CD8-positive, alpha-beta memory T cell (primary cell): ENCODE measurements at regions not wholly inside any gene's neighbourhood (a gene's known extent, or its start where the extent isn't known, plus 50 kb on each side); places are given as distances from the start of the nearest gene placed in this dataset.

Experiments
- CTCF ChIA-PET: fragments of 350-600 bp; sonication (Branson Sonifier 250); formaldehyde crosslinking; loops from one replicate; lab custom pipeline; 2021; ENCODE audit warnings: antibody characterized with exemption; lab: Charles Lee
- POLR2A ChIA-PET: fragments of 350-600 bp; sonication (Branson Sonifier 250); formaldehyde crosslinking; loops from one replicate; lab custom pipeline; 2021; ENCODE audit warnings: antibody characterized with exemption; lab: Charles Lee
- DNase-seq, 5 donors: peaks; one replicate each; pipeline versions ENCODE4 v3.0.0 to v3.0.0-alpha.2; 2020 to 2022; ENCODE audit warnings: mixed read lengths in 1 of 5
- H3K27ac ChIP-seq: one replicate; pipeline ENCODE4 v1.7.0; 2013; ENCODE audit warnings: low read depth, mild to moderate bottlenecking, low read length, moderate library complexity
- H3K27me3 ChIP-seq: 2 replicates; pipeline ENCODE4 v1.7.0; 2013; ENCODE audit warnings: low read length, mild to moderate bottlenecking; ENCODE audit not compliant: insufficient read depth, poor library complexity, severe bottlenecking
- H3K36me3 ChIP-seq: 2 replicates; pipeline ENCODE4 v1.7.0; 2013; ENCODE audit warnings: mild to moderate bottlenecking, low read length, moderate library complexity; ENCODE audit not compliant: insufficient read depth
- H3K4me1 ChIP-seq: 2 replicates; pipeline ENCODE4 v1.7.0; 2013; ENCODE audit warnings: mild to moderate bottlenecking, low read length, moderate library complexity; ENCODE audit not compliant: insufficient read depth
- H3K4me3 ChIP-seq: 2 replicates; pipeline ENCODE4 v1.7.0; 2013; ENCODE audit warnings: mild to moderate bottlenecking, low read length
- H3K9me3 ChIP-seq: 2 replicates; pipeline ENCODE4 v1.7.0; 2013; ENCODE audit warnings: mild to moderate bottlenecking, low read length
- H3K27ac Mint-ChIP-seq, 8 donors: one replicate each; pipeline ENCODE4 v1.8.0; 2020 to 2021; ENCODE audit warnings: mixed read lengths in 8 of 8, mild to moderate bottlenecking in 6 of 8, inconsistent platforms in 3 of 8, moderate library complexity in 3 of 8
- H3K27me3 Mint-ChIP-seq, 2 donors: one replicate each; pipeline ENCODE4 v1.8.0; 2020 to 2021; ENCODE audit warnings: mixed read lengths in 2 of 2, mild to moderate bottlenecking in 1 of 2, moderate library complexity in 1 of 2
- H3K36me3 Mint-ChIP-seq, 3 donors: one replicate each; pipeline ENCODE4 v1.8.0; 2020 to 2021; ENCODE audit warnings: mixed read lengths in 3 of 3, inconsistent platforms in 1 of 3, mild to moderate bottlenecking in 1 of 3
- H3K4me1 Mint-ChIP-seq, 3 donors: one replicate each; pipeline ENCODE4 v1.8.0; 2020 to 2021; ENCODE audit warnings: mixed read lengths in 3 of 3, inconsistent platforms in 1 of 3, mild to moderate bottlenecking in 1 of 3
- H3K4me3 Mint-ChIP-seq, 7 donors: one replicate each; pipeline ENCODE4 v1.8.0; 2020 to 2021; ENCODE audit warnings: mixed read lengths in 7 of 7, mild to moderate bottlenecking in 6 of 7, moderate library complexity in 4 of 7, inconsistent platforms in 2 of 7
- H3K9me3 Mint-ChIP-seq, 5 donors: one replicate each; pipeline ENCODE4 v1.8.0; 2020 to 2022; ENCODE audit warnings: mixed read lengths in 5 of 5, mild to moderate bottlenecking in 3 of 5, moderate library complexity in 2 of 5, inconsistent platforms in 1 of 5

DNA sequence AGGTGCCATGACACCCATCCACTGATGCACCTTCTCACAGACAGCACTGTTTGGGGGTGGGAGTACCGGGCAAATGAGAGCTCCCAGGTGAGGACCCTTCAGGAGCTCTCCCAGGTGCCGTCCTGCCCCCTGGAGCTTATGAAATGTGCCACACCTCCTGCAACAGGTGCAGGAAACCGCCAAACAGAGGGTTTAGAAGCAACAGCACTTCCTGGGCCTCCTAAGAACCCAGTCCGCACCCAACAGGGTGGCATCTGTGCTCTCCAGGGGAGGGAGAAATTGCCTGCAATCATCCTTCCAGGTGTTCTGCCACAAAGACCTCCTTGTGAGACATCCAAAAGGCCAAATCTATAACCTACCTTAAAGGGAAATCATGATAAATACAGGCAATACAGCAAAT lies 87.7 kb upstream of the ATP1B1 start:
- Mint-ChIP-seq H3K4me1 (peaks cover 0 to 3% (median 0%) of the 10 kb centered on the region in 3 donors), H3K27me3 (peaks cover 3 to 24% of the 10 kb centered on the region in 2 donors), H3K27ac (no peak overlapping the region), H3K36me3 (no peaks in the 10 kb centered on the region), H3K4me3 (no peak overlapping the region), H3K9me3 (no peaks in the 10 kb centered on the region)
- Histone ChIP-seq H3K27me3 (no peaks in the 10 kb centered on the region), H3K27ac (no peak overlapping the region), H3K4me3 (no peak overlapping the region), H3K36me3 (no peaks in the 10 kb centered on the region), H3K9me3 (no peaks in the 10 kb centered on the region), H3K4me1 (no peaks in the 10 kb centered on the region)
- ChIA-PET POLR2A (no interaction called here), CTCF (no interaction called here)
- DNase-seq = no peak

- peaks cover 0 to 3% (median 0%) of the 10 kb centered on the region in 3 donors for H3K4me1 Mint-ChIP-seq
- no peaks in the 10 kb centered on the region for H3K36me3 Mint-ChIP-seq
- ChIA-PET CTCF (no interaction called here), POLR2A (no interaction called here)
- H3K27ac ChIP-seq = no peak overlapping the region
- peaks cover 5 to 24% of the 10 kb centered on the region in 2 donors for H3K27me3 Mint-ChIP-seq
- H3K36me3 ChIP-seq = no peaks in the 10 kb centered on the region
- no peaks in the 10 kb centered on the region for H3K9me3 ChIP-seq
- H3K4me1 ChIP-seq = no peaks in the 10 kb centered on the region
- no peak overlapping the region for H3K4me3 ChIP-seq
- H3K27ac Mint-ChIP-seq = peak overlapping the region in 1 of 8 donors; percentile 25
- no peak for DNase-seq
- H3K4me3 Mint-ChIP-seq = no peak overlapping the region
- H3K9me3 Mint-ChIP-seq = no peaks in the 10 kb centered on the region
- no peaks in the 10 kb centered on the region for H3K27me3 ChIP-seq
These were observed 87.0 kb upstream of the ATP1B1 start for GRCh38 chr1:169019419-169020058.

DNA sequence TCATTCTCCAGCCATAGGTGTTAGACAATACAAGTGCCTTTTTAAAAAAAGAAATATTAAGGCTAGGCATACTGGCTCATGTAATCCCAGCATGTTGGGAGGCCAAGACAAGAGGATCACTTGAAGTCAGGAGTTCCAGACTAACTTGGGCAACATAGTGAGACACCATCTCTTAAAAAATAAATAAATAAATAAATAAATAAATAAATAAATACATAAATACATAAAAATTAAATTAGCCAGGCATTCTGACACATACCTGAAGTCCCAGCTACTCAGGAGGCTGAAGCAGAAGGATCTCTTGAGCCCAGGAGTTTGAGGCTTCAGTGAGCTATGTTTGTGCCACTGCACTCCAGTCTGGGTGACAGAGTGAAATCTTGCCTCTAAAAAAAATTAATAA lies 85.8 kb upstream of the ATP1B1 start:
- Histone ChIP-seq H3K36me3 (no peaks in the 10 kb centered on the region), H3K27ac (no peak overlapping the region), H3K27me3 (no peaks in the 10 kb centered on the region), H3K4me3 (no peak overlapping the region), H3K4me1 (no peaks in the 10 kb centered on the region), H3K9me3 (no peaks in the 10 kb centered on the region)
- Mint-ChIP-seq H3K9me3 (no peaks in the 10 kb centered on the region), H3K4me1 (peaks cover 0 to 3% (median 0%) of the 10 kb centered on the region in 3 donors), H3K4me3 (no peak overlapping the region), H3K27me3 (peaks cover 5 to 24% of the 10 kb centered on the region in 2 donors), H3K36me3 (no peaks in the 10 kb centered on the region), H3K27ac (no peak overlapping the region)
- ChIA-PET POLR2A (no interaction called here), CTCF (no interaction called here)
- DNase-seq = no peak

GRCh38 chr1:169022648-169023047 lies 83.8 kb upstream of the ATP1B1 start:
- Mint-ChIP-seq H3K27ac (no peak overlapping the region), H3K4me1 (peaks cover 0 to 3% (median 0%) of the 10 kb centered on the region in 3 donors), H3K36me3 (peaks cover 0 to 1% (median 0%) of the 10 kb centered on the region in 3 donors), H3K9me3 (no peaks in the 10 kb centered on the region), H3K4me3 (no peak overlapping the region), H3K27me3 (peaks cover 8 to 23% of the 10 kb centered on the region in 2 donors)
- ChIA-PET CTCF (no interaction called here), POLR2A (interaction anchor here (0.7 kb wide), 1 partner anchor 751 kb away, joined by 3 read pairs; no protein-coding TSS in a partner anchor)
- no peak for DNase-seq
- Histone ChIP-seq H3K4me1 (no peaks in the 10 kb centered on the region), H3K27ac (no peak overlapping the region), H3K27me3 (no peaks in the 10 kb centered on the region), H3K4me3 (no peak overlapping the region), H3K9me3 (no peaks in the 10 kb centered on the region), H3K36me3 (no peaks in the 10 kb centered on the region)

DNA sequence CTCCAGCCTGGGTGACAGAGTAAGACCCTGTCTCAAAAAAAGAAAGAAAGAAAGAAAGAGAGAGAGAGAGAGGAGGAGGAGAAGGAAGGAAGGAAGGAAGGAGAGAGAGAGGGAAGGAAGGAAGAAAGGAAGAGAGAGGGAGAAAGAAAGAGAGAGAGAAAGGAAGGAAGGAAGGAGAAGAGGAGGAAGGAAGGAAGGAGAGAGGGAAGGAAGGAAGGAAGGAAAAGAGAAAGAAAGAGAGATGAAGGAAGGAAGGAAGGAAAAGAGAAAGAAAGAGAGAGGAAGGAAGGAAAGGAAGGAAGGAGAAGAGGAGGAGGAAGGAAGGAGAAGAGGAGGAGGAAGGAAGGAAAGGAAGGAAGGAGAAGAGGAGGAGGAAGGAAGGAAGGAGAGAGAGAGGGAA lies 82.2 kb upstream of the ATP1B1 start:
- no peaks in the 10 kb centered on the region for H3K9me3 ChIP-seq
- peak overlapping the region in 2 of 8 donors; percentile 61 to 81 for H3K27ac Mint-ChIP-seq
- no peak overlapping the region for H3K4me3 Mint-ChIP-seq
- CTCF ChIA-PET = no interaction called here
- H3K27ac ChIP-seq = no peak overlapping the region
- H3K27me3 ChIP-seq = no peaks in the 10 kb centered on the region
- H3K9me3 Mint-ChIP-seq = no peaks in the 10 kb centered on the region
- H3K4me3 ChIP-seq = no peak overlapping the region
- no peak for DNase-seq
- H3K4me1 Mint-ChIP-seq = no peaks in the 10 kb centered on the region
- H3K27me3 Mint-ChIP-seq = peaks cover 8 to 23% of the 10 kb centered on the region in 2 donors
- no peaks in the 10 kb centered on the region for H3K4me1 ChIP-seq
- POLR2A ChIA-PET = no interaction called here
- H3K36me3 Mint-ChIP-seq = peaks cover 0 to 1% (median 0%) of the 10 kb centered on the region in 3 donors
- H3K36me3 ChIP-seq = no peaks in the 10 kb centered on the region

GRCh38 chr1:169024800-169025271 lies 81.7 kb upstream of the ATP1B1 start:
- Mint-ChIP-seq H3K4me1 (no peaks in the 10 kb centered on the region), H3K9me3 (no peaks in the 10 kb centered on the region), H3K27ac (no peak overlapping the region), H3K4me3 (no peak overlapping the region), H3K36me3 (peaks cover 0 to 1% (median 0%) of the 10 kb centered on the region in 3 donors), H3K27me3 (peaks cover 8 to 23% of the 10 kb centered on the region in 2 donors)
- H3K4me1 ChIP-seq = no peaks in the 10 kb centered on the region
- ChIA-PET POLR2A (no interaction called here), CTCF (no interaction called here)
- no peaks in the 10 kb centered on the region for H3K36me3 ChIP-seq
- H3K27ac ChIP-seq = no peak overlapping the region
- no peak overlapping the region for H3K4me3 ChIP-seq
- no peaks in the 10 kb centered on the region for H3K9me3 ChIP-seq
- no peak for DNase-seq
- H3K27me3 ChIP-seq = no peaks in the 10 kb centered on the region

- no peak overlapping the region for H3K4me3 ChIP-seq
- no peak for DNase-seq
- peaks cover 0 to 1% (median 0%) of the 10 kb centered on the region in 3 donors for H3K36me3 Mint-ChIP-seq
- no peaks in the 10 kb centered on the region for H3K4me1 ChIP-seq
- no peaks in the 10 kb centered on the region for H3K27me3 ChIP-seq
- H3K27ac ChIP-seq = no peak overlapping the region
- no peaks in the 10 kb centered on the region for H3K9me3 ChIP-seq
- peaks cover 7 to 23% of the 10 kb centered on the region in 2 donors for H3K27me3 Mint-ChIP-seq
- ChIA-PET POLR2A (no interaction called here), CTCF (no interaction called here)
- no peaks in the 10 kb centered on the region for H3K36me3 ChIP-seq
- no peaks in the 10 kb centered on the region for H3K9me3 Mint-ChIP-seq
- peak overlapping the region in 1 of 8 donors; percentile 23 for H3K27ac Mint-ChIP-seq
- H3K4me1 Mint-ChIP-seq = no peaks in the 10 kb centered on the region
- no peak overlapping the region for H3K4me3 Mint-ChIP-seq
These were observed 81.1 kb upstream of the ATP1B1 start for GRCh38 chr1:169025412-169025811.

GRCh38 chr1:169027607-169028320 lies 78.7 kb upstream of the ATP1B1 start:
- no peak overlapping the region for H3K4me3 Mint-ChIP-seq
- H3K4me1 ChIP-seq = no peaks in the 10 kb centered on the region
- peaks cover 0 to 1% (median 0%) of the 10 kb centered on the region in 3 donors for H3K36me3 Mint-ChIP-seq
- H3K4me1 Mint-ChIP-seq = no peaks in the 10 kb centered on the region
- DNase-seq = no peak
- peaks cover 0 to 1% (median 0%) of the 10 kb centered on the region in 5 donors for H3K9me3 Mint-ChIP-seq
- ChIA-PET CTCF (no interaction called here), POLR2A (no interaction called here)
- no peak overlapping the region for H3K4me3 ChIP-seq
- H3K27me3 Mint-ChIP-seq = peaks cover 7 to 12% of the 10 kb centered on the region in 2 donors
- H3K27ac Mint-ChIP-seq = peak overlapping the region in 1 of 8 donors; percentile 50
- no peaks in the 10 kb centered on the region for H3K9me3 ChIP-seq
- H3K36me3 ChIP-seq = no peaks in the 10 kb centered on the region
- no peaks in the 10 kb centered on the region for H3K27me3 ChIP-seq
- no peak overlapping the region for H3K27ac ChIP-seq
